Colonic mucosa (tissue), 4 donors: ENCODE measurements at regions not wholly inside any gene's neighbourhood (a gene's known extent, or its start where the extent isn't known, plus 50 kb on each side); places are given as distances from the start of the nearest gene placed in this dataset.

Source experiments
- DNase-seq: peaks from one replicate; pipeline ENCODE4 v3.0.0-alpha.2; 2020
- H3K27ac ChIP-seq: fragments of 200-600 bp; one replicate; pipeline ENCODE4 v1.8.0; 2021
- H3K27me3 ChIP-seq: fragments of 200-600 bp; one replicate; pipeline ENCODE4 v1.8.0; 2021
- H3K36me3 ChIP-seq: fragments of 200-600 bp; one replicate; pipeline ENCODE4 v1.8.0; 2021
- H3K4me1 ChIP-seq: fragments of 200-600 bp; one replicate; pipeline ENCODE4 v1.8.0; 2021; ENCODE audit warnings: mild to moderate bottlenecking
- H3K4me3 ChIP-seq: fragments of 200-600 bp; one replicate; pipeline ENCODE4 v1.8.0; 2021
- H3K9ac ChIP-seq, 2 donors: one replicate each; pipeline ENCODE4 v1.7.0; 2013; ENCODE audit warnings: control low read depth in 2 of 2, low read depth in 2 of 2, low read length in 2 of 2
- H3K9me3 ChIP-seq: fragments of 200-600 bp; one replicate; pipeline ENCODE4 v1.8.0; 2021
- intact Hi-C: fragments of 100-400 bp; cut with DNase I; formaldehyde crosslinking; loops from one replicate; pipeline ENCODE4 v1.14.1; 2022
- TF ChIP-seq, protein P1 (sequence below): fragments of 200-600 bp; IDR thresholded peaks from one replicate; pipeline ENCODE4 v1.8.0; 2022; ENCODE audit warnings: antibody characterized with exemption, mild to moderate bottlenecking
- donor health status: healthy.
- donor health status: DM: no; HTN: no; CAD: no.
- donor health status: DM: no; HTN: no; CAD: no.

DNA sequence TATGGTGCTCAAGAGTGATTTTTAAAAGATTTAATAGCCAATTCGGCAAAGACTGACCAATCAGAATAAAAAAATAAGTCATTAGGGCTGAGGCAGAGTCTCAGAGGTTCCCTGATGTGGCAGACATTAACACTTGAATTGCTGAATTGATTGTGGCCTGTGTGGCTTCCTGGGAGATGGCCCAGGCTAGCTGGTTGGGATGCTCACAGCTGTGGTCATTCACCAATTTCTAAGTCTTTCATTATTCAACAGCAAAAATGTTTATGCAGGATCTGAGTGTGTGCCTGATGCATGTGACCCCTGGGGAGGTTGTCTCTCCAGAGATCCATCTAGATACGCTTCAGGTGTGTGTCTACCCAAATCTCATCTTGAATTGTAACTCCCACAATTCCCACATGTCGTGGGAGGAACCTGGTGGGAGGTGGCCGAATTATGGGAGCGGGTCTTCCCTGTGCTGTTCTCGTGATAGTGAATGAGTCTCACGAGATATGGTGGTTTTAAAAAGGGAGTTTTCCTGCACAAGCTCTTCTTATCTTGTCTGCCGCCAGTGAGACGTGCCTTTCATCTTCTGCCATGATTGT lies 632.6 kb upstream of the SEMA6A start:
- Histone ChIP-seq H3K9me3 (no peaks in the 10 kb centered on the region), H3K9ac (no peak overlapping the region), H3K36me3 (no peaks in the 10 kb centered on the region), H3K27me3 (no peaks in the 10 kb centered on the region), H3K27ac (no peak overlapping the region), H3K4me1 (no peaks in the 10 kb centered on the region), H3K4me3 (no peak overlapping the region)
- TF ChIP-seq, protein P1, sequence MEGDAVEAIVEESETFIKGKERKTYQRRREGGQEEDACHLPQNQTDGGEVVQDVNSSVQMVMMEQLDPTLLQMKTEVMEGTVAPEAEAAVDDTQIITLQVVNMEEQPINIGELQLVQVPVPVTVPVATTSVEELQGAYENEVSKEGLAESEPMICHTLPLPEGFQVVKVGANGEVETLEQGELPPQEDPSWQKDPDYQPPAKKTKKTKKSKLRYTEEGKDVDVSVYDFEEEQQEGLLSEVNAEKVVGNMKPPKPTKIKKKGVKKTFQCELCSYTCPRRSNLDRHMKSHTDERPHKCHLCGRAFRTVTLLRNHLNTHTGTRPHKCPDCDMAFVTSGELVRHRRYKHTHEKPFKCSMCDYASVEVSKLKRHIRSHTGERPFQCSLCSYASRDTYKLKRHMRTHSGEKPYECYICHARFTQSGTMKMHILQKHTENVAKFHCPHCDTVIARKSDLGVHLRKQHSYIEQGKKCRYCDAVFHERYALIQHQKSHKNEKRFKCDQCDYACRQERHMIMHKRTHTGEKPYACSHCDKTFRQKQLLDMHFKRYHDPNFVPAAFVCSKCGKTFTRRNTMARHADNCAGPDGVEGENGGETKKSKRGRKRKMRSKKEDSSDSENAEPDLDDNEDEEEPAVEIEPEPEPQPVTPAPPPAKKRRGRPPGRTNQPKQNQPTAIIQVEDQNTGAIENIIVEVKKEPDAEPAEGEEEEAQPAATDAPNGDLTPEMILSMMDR = no peak
- intact Hi-C loops = no loop called here
- no peak for DNase-seq

GRCh38 chr5:117205894-117206293 lies 631.3 kb upstream of the SEMA6A start:
- Histone ChIP-seq H3K36me3 (no peaks in the 10 kb centered on the region), H3K27me3 (no peaks in the 10 kb centered on the region), H3K9me3 (no peaks in the 10 kb centered on the region), H3K27ac (no peak overlapping the region), H3K4me3 (no peak overlapping the region), H3K4me1 (no peaks in the 10 kb centered on the region), H3K9ac (no peak overlapping the region)
- no peak for DNase-seq
- intact Hi-C loops = no loop called here
- TF ChIP-seq, protein P1 = no peak

- no peak overlapping the region for H3K9ac ChIP-seq
- intact Hi-C loops = no loop called here
- no peak overlapping the region for H3K4me3 ChIP-seq
- TF ChIP-seq, protein P1 = no peak
- H3K27me3 ChIP-seq = no peaks in the 10 kb centered on the region
- no peaks in the 10 kb centered on the region for H3K9me3 ChIP-seq
- no peaks in the 10 kb centered on the region for H3K36me3 ChIP-seq
- H3K4me1 ChIP-seq = no peaks in the 10 kb centered on the region
- no peak overlapping the region for H3K27ac ChIP-seq
- DNase-seq = no peak
Observed at GRCh38 chr5:117204926-117205869, 630.6 kb upstream of the SEMA6A start.

DNA sequence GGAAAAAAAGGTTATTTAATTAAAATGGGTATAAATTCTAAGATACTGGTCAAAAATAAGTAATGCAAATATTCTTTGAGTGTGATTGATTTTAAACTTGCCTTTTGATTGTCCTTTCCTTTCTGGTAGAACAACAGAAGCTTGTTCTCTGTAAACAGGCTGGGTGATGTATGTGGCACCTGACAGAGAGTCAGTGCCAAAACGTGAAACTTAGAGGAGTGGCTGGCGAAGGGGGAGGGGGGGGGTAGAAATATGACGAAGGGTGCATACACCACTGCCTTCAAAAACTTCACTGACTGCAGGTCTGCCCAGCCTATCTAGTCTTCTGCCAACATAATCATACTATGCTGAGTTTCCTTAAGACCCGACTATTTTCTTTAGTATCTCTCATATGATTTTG lies 629.8 kb upstream of the SEMA6A start:
- DNase-seq = no peak
- Histone ChIP-seq H3K27ac (no peak overlapping the region), H3K36me3 (no peaks in the 10 kb centered on the region), H3K9ac (no peak overlapping the region), H3K27me3 (no peaks in the 10 kb centered on the region), H3K4me3 (no peak overlapping the region), H3K4me1 (no peaks in the 10 kb centered on the region), H3K9me3 (no peaks in the 10 kb centered on the region)
- TF ChIP-seq, protein P1 = no peak
- intact Hi-C loops = no loop called here

- intact Hi-C loops = no loop called here
- TF ChIP-seq, protein P1 = no peak
- Histone ChIP-seq H3K4me3 (no peak overlapping the region), H3K9ac (no peak overlapping the region), H3K9me3 (no peaks in the 10 kb centered on the region), H3K27me3 (no peaks in the 10 kb centered on the region), H3K27ac (no peak overlapping the region), H3K4me1 (no peaks in the 10 kb centered on the region), H3K36me3 (no peaks in the 10 kb centered on the region)
- no peak for DNase-seq
Observed at GRCh38 chr5:117203584-117203983, 629.0 kb upstream of the SEMA6A start.
